DND-41 (cell line): ENCODE measurements at regions not wholly inside any gene's neighbourhood (a gene's known extent, or its start where the extent isn't known, plus 50 kb on each side); places are given as distances from the start of the nearest gene placed in this dataset.

Experiments used
- ATAC-seq: fragments of 200-7000 bp; cut with Tn5 transposase; 3 replicates; pipeline ENCODE4 v1.9.1; 2021; ENCODE audit warnings: low read depth; ENCODE audit not compliant: insufficient read depth
- DNase-seq: peaks from one replicate; pipeline ENCODE4 v3.0.0-alpha.2; 2020
- H2AFZ ChIP-seq: 2 replicates; pipeline ENCODE4 v1.6.0; 2012; ENCODE audit warnings: low read depth, low read length
- H3K27ac ChIP-seq: 2 replicates; pipeline ENCODE4 v1.5.1; 2012; ENCODE audit warnings: low read length, inconsistent platforms
- H3K27me3 ChIP-seq: fragments of 200-600 bp; sonication (generic); 2 replicates; pipeline ENCODE4 v1.6.0; 2012; ENCODE audit warnings: low read length, mild to moderate bottlenecking, inconsistent platforms; ENCODE audit not compliant: insufficient read depth, poor library complexity
- H3K36me3 ChIP-seq: 2 replicates; pipeline ENCODE4 v1.5.1; 2012; ENCODE audit warnings: low read length, inconsistent platforms; ENCODE audit not compliant: insufficient read depth
- H3K4me1 ChIP-seq: 2 replicates; pipeline ENCODE4 v1.5.1; 2012; ENCODE audit warnings: mild to moderate bottlenecking, low read length; ENCODE audit not compliant: insufficient read depth
- H3K4me2 ChIP-seq: 2 replicates; pipeline ENCODE4 v1.6.0; 2012; ENCODE audit warnings: mild to moderate bottlenecking, moderate library complexity, low read length, inconsistent platforms; ENCODE audit not compliant: insufficient read depth
- H3K4me3 ChIP-seq, 2 experiments: fragments of 200-600 bp in 1 of 2; shearing (Covaris generic) in 1 of 2; 2 replicates each; pipeline ENCODE4 v1.5.1; 2012 to 2016; ENCODE audit warnings: inconsistent platforms in 2 of 2, low read length in 2 of 2, mild to moderate bottlenecking in 2 of 2, low read depth in 1 of 2, moderate library complexity in 1 of 2
- H3K79me2 ChIP-seq: 2 replicates; pipeline ENCODE4 v1.6.0; 2012; ENCODE audit warnings: low read length, inconsistent platforms; ENCODE audit not compliant: insufficient read depth
- H3K9ac ChIP-seq: 2 replicates; pipeline ENCODE4 v1.6.0; 2012; ENCODE audit warnings: low read depth, mild to moderate bottlenecking, inconsistent platforms, low read length, moderate library complexity
- H3K9me3 ChIP-seq: 2 replicates; pipeline ENCODE4 v1.5.1; 2012; ENCODE audit warnings: low read length, moderate library complexity, mild to moderate bottlenecking, inconsistent platforms; ENCODE audit not compliant: insufficient read depth, severe bottlenecking
- H4K20me1 ChIP-seq: 2 replicates; pipeline ENCODE4 v1.6.0; 2012; ENCODE audit warnings: low read length; ENCODE audit not compliant: insufficient read depth
- EZH2 ChIP-seq: IDR thresholded peaks from 3 replicates; pipeline ENCODE4 v1.6.1; 2012; ENCODE audit warnings: borderline replicate concordance, low read depth, mild to moderate bottlenecking, moderate library complexity, low read length, inconsistent platforms; ENCODE audit not compliant: severe bottlenecking
- TF ChIP-seq, protein P1 (sequence below): IDR thresholded peaks from 2 replicates; pipeline ENCODE4 v1.5.1; 2012; ENCODE audit warnings: borderline replicate concordance, low read length, moderate library complexity, mild to moderate bottlenecking; ENCODE audit not compliant: poor library complexity, severe bottlenecking; ENCODE audit errors: extremely low read depth

GRCh38 chr4:157795495-157795894, 377.3 kb downstream of the GASK1B start:
- H2AFZ ChIP-seq, result no peak overlapping the region
- no peak overlapping the region for H3K4me2 ChIP-seq
- H3K36me3 ChIP-seq, result no peaks in the 10 kb centered on the region
- ATAC-seq (no peak), DNase-seq (no peak)
- no peaks in the 10 kb centered on the region for H3K9me3 ChIP-seq
- no peak overlapping the region for H3K4me3 ChIP-seq
- H3K27me3 ChIP-seq, result no peaks in the 10 kb centered on the region
- H3K79me2 ChIP-seq, result no peaks in the 10 kb centered on the region
- no peaks in the 10 kb centered on the region for H3K4me1 ChIP-seq
- H3K27ac ChIP-seq, result no peak overlapping the region
- no peaks in the 10 kb centered on the region for H4K20me1 ChIP-seq
- TF ChIP-seq, protein P1, sequence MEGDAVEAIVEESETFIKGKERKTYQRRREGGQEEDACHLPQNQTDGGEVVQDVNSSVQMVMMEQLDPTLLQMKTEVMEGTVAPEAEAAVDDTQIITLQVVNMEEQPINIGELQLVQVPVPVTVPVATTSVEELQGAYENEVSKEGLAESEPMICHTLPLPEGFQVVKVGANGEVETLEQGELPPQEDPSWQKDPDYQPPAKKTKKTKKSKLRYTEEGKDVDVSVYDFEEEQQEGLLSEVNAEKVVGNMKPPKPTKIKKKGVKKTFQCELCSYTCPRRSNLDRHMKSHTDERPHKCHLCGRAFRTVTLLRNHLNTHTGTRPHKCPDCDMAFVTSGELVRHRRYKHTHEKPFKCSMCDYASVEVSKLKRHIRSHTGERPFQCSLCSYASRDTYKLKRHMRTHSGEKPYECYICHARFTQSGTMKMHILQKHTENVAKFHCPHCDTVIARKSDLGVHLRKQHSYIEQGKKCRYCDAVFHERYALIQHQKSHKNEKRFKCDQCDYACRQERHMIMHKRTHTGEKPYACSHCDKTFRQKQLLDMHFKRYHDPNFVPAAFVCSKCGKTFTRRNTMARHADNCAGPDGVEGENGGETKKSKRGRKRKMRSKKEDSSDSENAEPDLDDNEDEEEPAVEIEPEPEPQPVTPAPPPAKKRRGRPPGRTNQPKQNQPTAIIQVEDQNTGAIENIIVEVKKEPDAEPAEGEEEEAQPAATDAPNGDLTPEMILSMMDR, result no peak
- no peak for TF ChIP-seq EZH2
- H3K9ac ChIP-seq, result no peak overlapping the region

GRCh38 chr4:157792716-157793115, 380.1 kb downstream of the GASK1B start:
- Histone ChIP-seq H3K36me3 (no peaks in the 10 kb centered on the region), H3K4me1 (no peaks in the 10 kb centered on the region), H2AFZ (no peak overlapping the region), H3K27me3 (no peaks in the 10 kb centered on the region), H3K4me2 (no peak overlapping the region), H3K79me2 (no peaks in the 10 kb centered on the region), H3K27ac (no peak overlapping the region), H3K9me3 (no peaks in the 10 kb centered on the region), H4K20me1 (no peaks in the 10 kb centered on the region), H3K4me3 (no peak overlapping the region), H3K9ac (no peak overlapping the region)
- ATAC-seq (no peak), DNase-seq (no peak)
- TF ChIP-seq, protein P1, result no peak
- no peak for TF ChIP-seq EZH2

GRCh38 chr4:157791236-157791635, 381.6 kb downstream of the GASK1B start:
- no peaks in the 10 kb centered on the region for H3K27me3 ChIP-seq
- H3K9ac ChIP-seq, result no peak overlapping the region
- H3K4me1 ChIP-seq, result no peaks in the 10 kb centered on the region
- ATAC-seq (no peak), DNase-seq (no peak)
- H3K4me2 ChIP-seq, result no peak overlapping the region
- TF ChIP-seq EZH2, result no peak
- TF ChIP-seq, protein P1, result no peak
- no peak overlapping the region for H2AFZ ChIP-seq
- H3K4me3 ChIP-seq, result no peak overlapping the region
- H3K9me3 ChIP-seq, result no peaks in the 10 kb centered on the region
- no peaks in the 10 kb centered on the region for H3K36me3 ChIP-seq
- no peak overlapping the region for H3K27ac ChIP-seq
- H4K20me1 ChIP-seq, result no peaks in the 10 kb centered on the region
- H3K79me2 ChIP-seq, result no peaks in the 10 kb centered on the region

DNA sequence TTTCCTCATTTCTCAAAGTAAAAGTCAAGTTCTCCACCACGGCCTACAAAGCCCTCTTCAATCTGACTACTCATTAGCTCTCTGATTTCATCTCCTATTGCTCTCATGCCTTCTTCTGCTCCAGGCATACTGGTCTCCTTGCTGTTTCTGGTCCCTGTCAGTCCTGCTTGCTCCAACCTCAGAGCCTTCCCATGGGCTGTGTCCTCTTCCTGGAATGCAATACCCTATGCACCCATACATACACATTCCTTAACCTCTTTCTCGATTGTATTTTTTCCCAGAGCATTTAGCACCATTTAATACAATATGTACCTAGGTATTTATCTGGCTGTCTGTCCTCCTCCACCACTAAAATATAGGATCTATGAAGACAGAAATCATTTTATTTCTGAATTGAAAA, 385.2 kb downstream of the GASK1B start:
- H3K4me2 ChIP-seq, result no peak overlapping the region
- no peak for ATAC-seq
- no peak overlapping the region for H3K27ac ChIP-seq
- no peaks in the 10 kb centered on the region for H3K4me1 ChIP-seq
- no peaks in the 10 kb centered on the region for H3K79me2 ChIP-seq
- no peak for DNase-seq
- H3K4me3 ChIP-seq, result no peak overlapping the region
- no peaks in the 10 kb centered on the region for H3K9me3 ChIP-seq
- no peaks in the 10 kb centered on the region for H4K20me1 ChIP-seq
- TF ChIP-seq, protein P1, result no peak
- no peak for TF ChIP-seq EZH2
- no peak overlapping the region for H2AFZ ChIP-seq
- H3K27me3 ChIP-seq, result no peaks in the 10 kb centered on the region
- no peak overlapping the region for H3K9ac ChIP-seq
- no peaks in the 10 kb centered on the region for H3K36me3 ChIP-seq
